ENCODE measurements at regions not wholly inside any gene's neighbourhood (a gene's known extent, or its start where the extent isn't known, plus 50 kb on each side); places are given as distances from the start of the nearest gene placed in this dataset.
"Not testable (repeated sequence)": the region's sequence is repeated elsewhere in the genome, so short reads cannot be mapped to it uniquely, and the experiment has no call there.

DNA sequence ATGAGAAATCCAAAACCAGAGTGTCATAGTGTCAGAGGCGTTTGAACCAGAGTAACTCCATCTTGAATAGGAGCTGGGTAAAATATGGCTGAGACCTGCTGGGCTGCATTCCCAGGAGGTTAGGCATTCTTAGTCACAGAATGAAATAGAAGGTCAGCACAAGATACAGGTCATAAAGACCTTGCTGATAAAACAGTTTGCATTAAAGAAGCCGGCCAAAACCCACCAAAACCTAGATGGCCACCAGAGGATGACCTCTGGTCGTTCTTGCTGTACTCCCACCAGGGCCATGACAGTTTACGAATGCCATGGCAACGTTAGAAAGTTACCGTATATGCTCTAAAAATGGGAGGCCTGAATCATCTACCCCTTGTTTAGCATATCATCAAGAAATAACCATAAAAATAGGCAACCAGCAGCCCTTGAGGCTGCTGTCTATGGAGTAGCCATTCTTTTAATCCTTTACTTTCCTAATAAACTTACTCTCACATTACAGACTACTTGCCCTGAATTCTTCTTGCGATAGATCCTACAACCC is 67.1 kb upstream of the NANOS1 start:
- not testable (repeated sequence) for FAIRE-seq; DNase-seq (ENCODE audit: low spot score in 2 of 2)

DNA sequence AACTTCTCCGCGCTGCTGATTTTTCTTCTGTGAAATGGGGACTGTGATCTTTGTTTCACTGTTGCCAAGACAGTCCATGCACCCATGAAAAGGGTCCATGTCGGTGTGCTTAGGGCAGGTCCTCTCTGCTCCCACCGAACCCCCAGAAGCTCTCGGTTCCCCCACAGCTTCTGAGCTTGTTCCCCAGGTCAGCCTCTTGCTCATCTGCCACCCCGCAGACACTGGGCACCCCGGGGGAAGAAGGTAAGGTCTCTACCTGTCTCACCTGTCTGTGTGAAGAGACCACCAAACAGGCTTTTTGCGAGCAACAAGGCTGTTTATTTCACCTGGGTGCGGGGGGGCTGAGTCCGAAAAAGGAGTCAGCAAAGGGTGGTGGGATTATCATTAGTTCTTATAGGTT is 66.2 kb upstream of the NANOS1 start:
- DNase-seq (ENCODE audit: low spot score in 2 of 2) = no peak
- FAIRE-seq = no peak

DNA sequence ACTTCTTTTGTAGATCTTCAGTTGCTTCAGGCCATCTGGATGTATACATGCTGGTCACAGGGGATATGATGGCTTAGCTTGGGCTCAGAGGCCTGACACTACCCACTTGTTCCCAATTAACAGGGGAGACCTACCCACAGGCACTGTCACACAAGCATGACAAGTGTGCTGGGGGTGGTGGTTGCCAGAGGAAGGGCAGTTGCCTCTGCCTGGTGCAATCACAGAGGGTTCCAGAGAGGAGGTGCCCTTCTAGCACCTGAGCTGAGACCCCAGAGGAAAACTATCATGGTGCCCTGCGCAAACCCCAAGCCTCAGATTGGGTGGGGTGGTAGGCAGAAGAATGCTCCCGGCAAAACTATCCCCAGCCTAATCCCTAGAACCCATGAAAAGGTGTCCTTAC is 65.6 kb upstream of the NANOS1 start:
- no peak for DNase-seq (ENCODE audit: low spot score in 2 of 2)
- FAIRE-seq = no peak

DNA sequence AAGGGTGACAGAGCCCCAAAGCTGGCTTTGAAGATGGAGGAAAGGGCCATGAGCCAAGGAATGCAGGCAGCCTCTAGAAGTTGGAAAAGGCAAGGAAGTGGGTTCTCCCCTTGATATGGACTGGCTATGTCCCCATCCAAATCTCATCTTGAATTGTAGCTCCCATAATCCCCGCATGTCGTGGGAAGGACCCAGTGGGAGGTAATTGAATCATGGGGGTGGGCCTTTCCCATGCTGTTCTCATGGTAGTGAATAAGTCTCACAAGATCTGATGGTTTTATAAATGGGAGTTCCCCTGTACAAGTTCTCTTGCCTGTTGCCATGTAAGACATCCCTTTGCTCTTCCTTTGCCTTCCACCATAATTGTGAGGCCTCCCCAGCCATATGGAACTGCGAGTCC is 65.0 kb upstream of the NANOS1 start:
- DNase-seq (ENCODE audit: low spot score in 2 of 2); FAIRE-seq: not testable (repeated sequence)

DNA sequence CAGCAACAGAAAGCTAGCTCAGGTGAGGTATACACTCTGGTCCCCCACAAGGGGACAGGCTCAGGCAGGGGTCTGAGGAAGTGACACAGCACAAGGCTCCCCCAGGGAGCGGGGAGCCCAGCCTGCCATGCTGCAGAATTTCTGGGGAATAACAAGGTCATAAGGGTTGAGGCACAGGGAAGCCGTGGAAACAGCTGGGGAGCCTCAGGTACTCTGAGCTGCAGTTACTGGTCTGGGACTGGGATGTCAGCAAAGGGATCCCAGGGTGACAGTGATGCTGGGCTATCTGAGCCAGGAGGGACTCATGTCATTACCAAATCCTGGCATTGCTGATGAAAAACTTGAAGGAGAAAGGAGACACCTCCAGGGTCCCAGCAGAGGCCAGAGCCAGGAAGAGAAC is 64.4 kb upstream of the NANOS1 start:
- DNase-seq (ENCODE audit: low spot score in 2 of 2) (no peak), FAIRE-seq (no peak)

DNA sequence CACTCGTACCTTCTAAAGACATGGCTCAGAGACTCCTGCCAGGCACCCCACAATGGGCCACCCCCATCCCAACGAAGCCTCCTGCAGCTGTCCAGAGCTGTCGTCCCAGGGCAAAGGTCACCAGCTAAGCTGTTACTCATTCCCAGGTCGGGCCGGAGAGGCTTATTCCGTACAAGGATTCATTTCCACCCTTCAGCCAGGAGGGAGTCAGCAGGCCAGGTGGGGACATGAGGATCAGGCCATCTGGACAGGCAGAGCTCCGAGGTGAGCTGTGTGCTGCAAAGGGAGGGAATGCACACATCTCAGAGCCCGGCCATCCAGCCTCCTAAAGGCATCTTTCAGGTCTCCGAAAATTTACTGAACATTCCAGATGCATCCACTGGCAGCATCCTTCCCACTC is 63.9 kb upstream of the NANOS1 start:
- FAIRE-seq (no peak), DNase-seq (ENCODE audit: low spot score in 2 of 2) (no peak)

DNA sequence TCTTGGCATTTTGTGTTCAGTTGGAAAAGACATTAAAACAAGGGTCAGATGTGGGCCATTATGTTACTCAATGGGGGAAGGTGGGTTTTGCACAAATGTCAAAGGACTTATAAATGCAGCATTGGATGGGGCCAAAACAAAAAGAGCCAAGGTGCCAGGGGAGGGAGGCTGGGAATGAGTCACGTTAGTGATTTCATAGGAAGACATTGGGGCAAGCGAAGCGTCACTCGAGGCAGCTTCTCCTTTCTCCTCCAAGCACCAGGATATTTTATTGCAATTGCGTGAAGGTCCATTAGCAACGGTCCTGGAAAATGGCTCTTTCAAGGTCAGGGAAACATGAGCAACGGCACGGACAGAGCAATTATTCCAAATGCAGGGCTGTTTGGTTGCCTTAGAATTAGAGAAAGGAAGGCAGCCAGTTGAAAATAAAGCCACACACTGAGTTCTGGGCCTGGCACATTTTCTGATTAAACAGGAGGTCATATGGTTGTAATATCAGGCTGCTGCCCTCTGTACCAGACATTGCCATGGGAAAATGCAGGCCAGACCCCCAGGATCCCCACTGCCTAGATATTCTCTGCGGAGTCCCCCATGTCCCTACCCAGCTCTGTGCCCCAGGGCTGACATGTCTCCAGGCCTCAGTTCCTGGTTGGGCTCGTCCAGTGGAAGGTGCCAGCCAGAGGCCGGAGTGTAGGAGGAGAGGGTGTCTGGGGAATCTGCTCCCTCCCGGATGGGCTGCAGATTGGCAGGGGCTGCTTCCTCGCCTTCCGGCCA is 63.3 kb upstream of the NANOS1 start:
- FAIRE-seq (no peak), DNase-seq (ENCODE audit: low spot score in 2 of 2) (no peak)

DNA sequence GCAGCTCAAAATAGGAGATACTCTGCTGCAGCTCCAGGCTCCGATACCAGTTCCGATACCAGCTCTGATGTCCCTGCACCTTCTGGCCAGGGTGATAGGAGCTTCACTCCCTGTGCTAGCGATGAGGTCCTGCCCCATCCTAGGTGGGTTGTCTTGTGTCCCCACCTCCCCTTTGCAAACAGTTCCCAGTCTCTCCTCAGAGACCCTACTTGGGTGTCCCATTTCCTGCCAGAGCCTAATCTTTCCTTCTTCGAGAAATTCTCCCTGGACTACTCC is 62.7 kb upstream of the NANOS1 start:
- FAIRE-seq = no peak
- no peak for DNase-seq (ENCODE audit: low spot score in 2 of 2)

DNA sequence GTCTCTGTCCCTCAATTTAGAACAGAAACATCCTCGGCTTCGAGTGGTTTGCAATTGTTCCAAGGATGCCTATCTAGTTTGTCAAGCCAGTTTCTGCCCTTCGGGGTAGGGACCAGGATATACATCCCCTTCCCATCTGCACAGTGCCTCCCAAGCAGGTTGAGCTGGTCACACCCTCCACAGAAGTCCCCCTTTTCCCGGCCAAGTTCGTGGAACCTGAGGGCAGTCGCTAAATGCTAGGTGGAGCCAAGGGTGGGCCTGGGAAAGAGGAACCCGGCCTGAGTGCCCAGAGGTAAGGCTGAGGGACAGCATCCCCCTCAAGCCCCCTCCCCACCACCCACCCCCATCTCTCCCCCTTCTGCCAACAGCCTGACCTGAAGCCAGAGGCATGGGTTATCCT is 62.4 kb upstream of the NANOS1 start:
- no peak for FAIRE-seq
- DNase-seq (ENCODE audit: low spot score in 2 of 2) = no peak

DNA sequence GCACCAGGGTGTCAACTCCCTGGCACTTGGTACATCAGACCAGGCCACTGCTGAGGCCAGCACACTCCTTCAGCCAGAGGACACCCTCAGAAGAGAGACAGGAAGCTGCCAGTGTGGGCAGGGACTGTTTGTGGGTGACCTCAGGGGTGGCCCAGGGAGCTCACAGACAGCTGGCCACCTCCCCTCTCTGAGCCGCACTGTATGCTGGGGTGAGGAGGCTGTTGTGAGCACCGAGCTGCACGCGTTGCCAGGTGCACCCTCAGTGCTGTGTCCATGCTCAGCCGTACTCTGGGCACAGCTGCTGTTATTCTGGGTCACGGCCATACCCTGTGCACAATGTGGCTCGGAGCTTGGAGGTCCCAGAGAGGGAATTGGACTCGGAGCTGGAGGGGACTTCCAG is 61.5 kb upstream of the NANOS1 start:
- FAIRE-seq = no peak
- DNase-seq (ENCODE audit: low spot score in 2 of 2) = no peak

DNA sequence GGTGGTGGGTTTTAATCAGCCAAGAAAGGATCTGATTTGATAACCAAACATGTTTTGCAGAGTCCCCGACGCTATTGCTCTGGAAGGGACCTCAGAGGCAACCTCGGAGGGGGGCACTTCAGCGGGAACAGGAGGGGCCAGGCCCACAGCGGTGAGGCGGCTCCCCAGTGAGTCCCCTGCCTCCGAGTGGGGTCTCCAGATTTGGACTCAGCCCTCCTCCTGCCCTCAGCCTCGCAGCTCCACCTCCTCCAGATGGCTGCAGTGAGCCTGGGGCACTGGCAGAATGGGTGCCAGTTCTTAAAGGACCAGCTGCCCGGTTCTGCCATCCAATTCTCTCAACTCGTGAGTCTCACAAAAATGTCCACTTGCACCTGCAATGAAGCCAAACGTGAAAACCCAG is 61.0 kb upstream of the NANOS1 start:
- no peak for FAIRE-seq
- no peak for DNase-seq (ENCODE audit: low spot score in 2 of 2)

DNA sequence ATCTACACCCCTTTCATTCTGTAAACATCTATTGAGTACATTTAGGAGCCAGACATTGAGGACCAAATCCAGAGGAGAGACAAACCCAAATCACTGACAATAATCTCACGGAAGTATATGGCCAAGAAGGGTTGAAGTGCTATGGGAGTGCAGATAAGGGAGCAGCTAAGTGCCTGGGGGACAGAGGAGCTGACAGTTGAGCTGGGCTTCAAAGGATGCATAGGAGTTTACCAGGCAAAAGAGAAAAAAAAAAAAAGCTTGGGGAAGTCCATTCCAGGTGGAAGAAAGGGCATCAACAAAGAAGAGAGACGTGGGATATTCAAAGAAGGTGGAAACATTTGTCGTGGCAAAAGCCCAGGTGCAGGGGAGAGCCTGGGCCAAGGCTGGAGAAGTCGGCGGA is 60.5 kb upstream of the NANOS1 start:
- DNase-seq (ENCODE audit: low spot score in 2 of 2) = no peak
- no peak for FAIRE-seq

DNA sequence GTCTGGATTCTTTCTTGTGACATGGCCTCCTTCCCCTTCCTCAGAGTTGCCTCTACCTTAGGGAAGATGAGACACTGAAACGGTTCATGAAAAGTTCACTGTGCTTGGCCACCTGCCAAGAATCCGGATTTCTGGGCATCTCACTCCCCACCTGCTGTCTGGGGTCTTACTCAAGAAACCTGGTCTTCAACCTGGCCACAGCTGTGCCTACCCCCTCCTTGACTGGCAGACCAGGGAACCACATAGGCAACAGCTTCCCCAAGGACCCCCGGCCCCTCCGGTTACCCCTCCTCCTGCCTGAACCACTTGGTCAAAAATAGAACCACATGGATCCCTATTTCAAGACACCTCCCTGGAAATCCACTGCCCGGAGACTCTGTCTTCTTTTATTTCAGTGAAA is 58.7 kb upstream of the NANOS1 start:
- DNase-seq (ENCODE audit: low spot score in 2 of 2) (no peak), FAIRE-seq (no peak)

DNA sequence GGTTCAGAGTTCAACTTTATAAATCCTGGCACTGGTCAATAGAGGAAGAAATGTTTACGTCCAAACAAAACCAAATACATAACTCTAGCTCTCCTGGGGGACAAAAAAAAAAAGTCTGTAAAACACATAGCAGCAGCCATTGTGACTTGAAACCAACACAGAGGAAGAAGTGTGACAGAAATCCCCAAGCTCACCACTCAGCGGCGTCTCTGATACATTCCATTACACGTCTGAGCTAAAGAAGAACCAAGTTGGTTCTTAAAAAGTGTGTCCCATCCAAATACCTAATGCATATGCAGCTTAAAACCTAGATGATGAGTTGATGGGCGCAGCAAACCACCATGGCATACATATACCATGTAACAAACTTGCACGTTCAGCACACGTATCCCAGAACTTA is 58.3 kb upstream of the NANOS1 start:
- FAIRE-seq (no peak), DNase-seq (ENCODE audit: low spot score in 2 of 2) (no peak)

DNA sequence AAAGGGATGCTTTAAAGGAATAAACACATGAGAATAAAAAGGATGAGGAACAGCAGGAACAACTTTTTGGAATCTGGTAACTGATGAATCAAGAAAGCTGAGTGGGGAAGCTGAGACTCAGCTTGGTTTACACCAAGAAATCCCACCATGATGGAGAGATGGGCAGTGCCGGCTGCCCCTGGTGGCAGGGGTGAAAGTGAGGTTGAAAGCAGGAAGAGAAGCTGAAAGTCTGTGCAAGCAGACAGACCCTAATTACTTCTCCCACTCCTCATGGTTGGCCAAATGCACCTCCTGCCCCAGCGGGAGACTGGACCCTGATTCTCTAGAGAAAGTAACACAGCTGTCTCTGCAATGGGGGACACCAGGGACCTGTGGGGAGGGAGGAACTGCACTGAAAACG is 57.6 kb upstream of the NANOS1 start:
- FAIRE-seq (no peak), DNase-seq (ENCODE audit: low spot score in 2 of 2) (no peak)

DNA sequence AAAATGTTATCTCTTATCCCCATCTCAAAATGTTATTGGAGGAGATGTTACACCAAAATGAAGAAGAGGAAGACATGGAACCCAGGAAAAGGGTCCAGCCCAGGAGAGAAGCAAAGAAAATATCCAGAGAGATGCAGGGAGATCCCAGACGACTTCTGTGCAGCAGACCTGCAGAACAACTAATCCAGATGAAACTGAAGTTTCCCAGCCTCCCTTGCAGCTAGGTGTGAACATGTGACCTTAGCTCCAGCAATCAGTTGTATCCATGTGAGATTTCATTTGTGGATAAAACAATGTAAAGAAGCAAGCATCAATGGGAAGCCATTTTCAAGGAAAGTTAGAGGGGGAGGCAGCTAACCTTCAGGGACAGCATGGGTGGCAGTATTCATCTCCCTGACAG is 55.8 kb upstream of the NANOS1 start:
- FAIRE-seq (no peak), DNase-seq (ENCODE audit: low spot score in 2 of 2) (no peak)

DNA sequence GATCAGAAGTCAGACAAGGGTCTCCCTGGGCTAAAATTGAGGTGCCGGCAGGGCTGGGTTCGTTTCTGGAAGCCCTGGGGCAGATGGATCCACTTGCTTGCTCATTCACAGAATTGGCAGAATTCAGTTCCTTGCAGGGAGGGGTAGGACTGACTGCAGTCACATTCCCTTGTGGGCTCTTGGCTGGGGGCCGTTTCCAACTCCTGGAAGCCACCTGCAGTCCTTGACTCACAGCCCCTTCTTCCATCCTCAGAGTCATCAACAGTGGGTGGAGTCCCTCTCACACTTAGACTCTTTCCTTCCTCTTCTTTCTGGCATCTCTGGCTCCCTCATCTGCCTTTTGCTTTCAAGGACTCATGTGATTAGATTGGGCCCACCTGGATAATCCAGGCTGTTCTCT is 54.6 kb upstream of the NANOS1 start:
- DNase-seq (ENCODE audit: low spot score in 2 of 2) (no peak), FAIRE-seq (no peak)

DNA sequence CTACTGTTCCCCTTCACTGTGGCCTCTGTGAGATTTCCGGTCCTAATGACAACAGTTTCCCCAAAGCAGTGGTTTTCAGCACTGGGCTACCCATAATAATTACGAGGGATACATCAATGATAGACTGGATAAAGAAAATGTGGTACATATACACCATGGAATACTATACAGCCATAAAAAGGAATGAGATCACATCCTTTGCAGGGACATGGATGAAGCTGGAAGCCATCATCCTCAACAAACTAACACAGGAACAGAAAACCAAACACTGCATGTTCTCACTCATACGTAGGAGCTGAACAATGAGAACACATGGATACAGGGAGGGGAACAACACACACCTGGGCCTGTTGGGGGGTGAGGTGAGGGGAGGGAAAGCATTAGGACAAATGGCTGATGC is 53.3 kb upstream of the NANOS1 start:
- DNase-seq (ENCODE audit: low spot score in 2 of 2); FAIRE-seq: not testable (repeated sequence)

DNA sequence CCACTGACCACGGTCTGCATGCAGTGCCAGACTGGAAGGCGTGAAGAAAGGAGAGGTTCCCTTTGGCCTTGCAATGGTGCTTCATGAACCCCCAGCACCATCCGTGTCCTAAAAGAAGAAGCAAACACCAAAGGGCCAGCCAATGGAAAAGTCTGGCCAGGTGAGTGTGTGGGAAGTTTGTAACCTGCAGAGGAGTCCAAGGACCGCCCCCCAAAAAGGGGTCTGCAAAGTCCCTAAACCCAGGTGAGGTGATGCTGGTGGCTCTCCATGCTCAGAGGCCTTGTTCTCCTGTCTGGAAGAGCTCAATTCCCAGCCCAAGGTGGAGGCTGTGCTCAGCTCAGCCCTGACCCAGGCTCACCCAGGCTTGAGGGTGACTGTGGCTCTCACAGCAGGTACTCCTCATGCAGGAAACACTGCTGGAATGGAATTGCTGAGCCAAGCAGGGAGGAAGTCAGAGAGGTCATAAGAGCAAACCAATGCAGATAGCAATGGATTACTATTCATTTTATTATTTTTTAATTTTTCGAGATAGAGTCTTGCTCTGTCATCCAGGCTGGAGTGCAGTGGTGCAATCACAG is 52.4 kb upstream of the NANOS1 start:
- DNase-seq (ENCODE audit: low spot score in 2 of 2) = no peak
- FAIRE-seq = no peak

DNA sequence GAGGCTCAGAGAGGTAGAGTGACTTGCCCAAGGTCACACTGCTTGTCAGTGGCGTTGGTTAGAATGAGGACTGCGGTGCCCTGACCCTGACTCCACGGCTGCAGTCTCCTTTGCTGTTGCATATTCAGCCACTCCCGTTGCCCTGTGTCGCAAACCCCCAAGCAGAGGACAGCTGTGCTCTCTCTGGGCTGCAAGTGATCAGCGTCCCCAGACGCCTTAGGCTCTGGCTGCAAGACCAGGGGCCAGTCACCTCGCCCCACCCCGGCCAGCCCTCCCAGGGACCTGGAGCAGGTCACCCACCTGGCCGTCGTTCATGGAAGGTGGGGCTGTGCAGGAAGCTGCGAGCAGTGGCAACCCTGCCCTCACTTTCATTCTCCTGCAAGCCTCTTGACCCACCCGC is 51.7 kb upstream of the NANOS1 start:
- no peak for FAIRE-seq

DNA sequence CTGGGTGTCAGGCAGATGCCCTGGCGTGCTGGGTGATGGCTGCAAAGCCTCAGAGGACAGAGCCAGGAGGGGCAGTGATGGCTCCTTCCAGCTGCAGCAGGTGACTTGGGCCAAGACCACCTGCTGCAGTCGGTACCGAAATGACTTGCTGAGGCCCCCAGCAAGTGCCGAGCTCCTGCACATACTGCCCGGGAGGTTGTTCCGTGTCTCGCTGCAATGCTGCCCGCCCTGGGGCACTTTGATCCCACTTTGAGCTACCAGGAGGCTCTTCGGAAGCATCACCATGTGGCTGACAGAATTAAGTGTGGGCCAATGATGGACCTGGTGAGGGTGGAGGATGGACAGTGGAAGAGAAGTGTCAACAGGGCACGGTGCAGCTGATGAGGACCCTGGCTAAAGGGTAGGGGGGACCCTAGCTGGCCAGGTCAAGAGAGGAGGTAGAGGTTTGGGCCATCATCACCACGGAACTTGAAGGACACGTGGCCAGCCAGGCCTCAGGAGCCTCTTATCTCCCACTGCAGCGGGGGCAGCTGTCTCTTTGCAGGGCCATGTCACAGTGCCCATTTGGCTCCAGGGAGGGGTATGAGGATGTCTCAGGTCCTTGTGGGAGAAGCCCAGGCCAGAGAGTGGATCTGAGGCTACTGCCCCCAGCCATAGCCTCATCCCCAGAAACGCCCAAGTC is 51.1 kb upstream of the NANOS1 start:
- no peak for FAIRE-seq
- DNase-seq (ENCODE audit: low spot score in 2 of 2) = no peak

More for the DNA sequence above, 51.7 kb upstream of the NANOS1 start:
- DNase-seq (ENCODE audit: low spot score in 2 of 2) = no peak

DNA sequence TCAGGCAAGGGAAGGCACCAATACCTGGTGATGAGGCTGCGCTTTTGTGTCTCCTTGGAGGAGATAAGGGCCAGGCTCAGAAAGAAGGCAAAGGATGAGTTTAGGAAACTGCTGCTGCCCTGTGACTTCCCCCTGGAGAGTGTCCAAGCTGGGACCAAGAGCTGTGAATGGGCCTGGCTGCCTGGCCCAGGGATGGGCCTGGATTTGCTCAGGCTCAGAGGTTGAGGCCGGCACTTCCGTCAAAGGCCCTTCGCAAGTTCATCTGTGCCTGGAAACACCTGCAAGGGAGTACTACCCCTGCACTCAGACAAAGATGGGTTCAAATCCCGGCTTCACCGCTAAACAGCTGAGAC is 50.5 kb upstream of the NANOS1 start:
- FAIRE-seq (no peak), DNase-seq (ENCODE audit: low spot score in 2 of 2) (no peak)

All from frontal cortex (tissue), 3 donors.